ENCODE measurements at regions not wholly inside any gene's neighbourhood (a gene's known extent, or its start where the extent isn't known, plus 50 kb on each side); places are given as distances from the start of the nearest gene placed in this dataset.

GRCh38 chr11:41622707-41623359 is 163.4 kb upstream of the LRRC4C start:
- TF ChIP-seq POLR2A (IDR thresholded peaks at IDR 0.05) (no peak), CTCF (IDR thresholded peaks at IDR 0.05 in 4 of 5, conservative IDR thresholded peaks at IDR 0.05 in 1 of 5) (no peak)
- Histone ChIP-seq H3K27me3 (no peaks in the 10 kb centered on the region), H3K9me3 (no peaks in the 10 kb centered on the region), H3K36me3 (no peaks in the 10 kb centered on the region), H3K4me3 (no peak overlapping the region), H3K27ac (no peak overlapping the region), H3K4me1 (no peaks in the 10 kb centered on the region)
- ATAC-seq: no peak
- intact Hi-C loops (cut with DNase I; ENCODE audit: low total_unique reads) (no loop called here), in situ Hi-C loops (cut with MboI; ENCODE audit: low sequenced_read_pairs in 4 of 4) (no loop called here)
- DNase-seq: no peak

GRCh38 chr11:41659985-41660384 is 200.5 kb upstream of the LRRC4C start:
- no peaks in the 10 kb centered on the region for H3K27me3 ChIP-seq
- intact Hi-C loops (cut with DNase I; ENCODE audit: low total_unique reads) (no loop called here), in situ Hi-C loops (cut with MboI; ENCODE audit: low sequenced_read_pairs in 4 of 4) (no loop called here)
- no peak overlapping the region for H3K27ac ChIP-seq
- no peaks in the 10 kb centered on the region for H3K36me3 ChIP-seq
- H3K4me1 ChIP-seq: no peaks in the 10 kb centered on the region
- TF ChIP-seq POLR2A (IDR thresholded peaks at IDR 0.05): no peak
- TF ChIP-seq CTCF (IDR thresholded peaks at IDR 0.05 in 4 of 5, conservative IDR thresholded peaks at IDR 0.05 in 1 of 5): no peak
- ATAC-seq (no peak), DNase-seq (no peak)
- no peaks in the 10 kb centered on the region for H3K9me3 ChIP-seq
- H3K4me3 ChIP-seq: no peak overlapping the region

GRCh38 chr11:41660585-41660984 is 201.1 kb upstream of the LRRC4C start:
- DNase-seq: no peak
- TF ChIP-seq CTCF (IDR thresholded peaks at IDR 0.05 in 4 of 5, conservative IDR thresholded peaks at IDR 0.05 in 1 of 5) (no peak), POLR2A (IDR thresholded peaks at IDR 0.05) (no peak)

GRCh38 chr11:41665441-41666360 is 206.2 kb upstream of the LRRC4C start:
- in situ Hi-C loops (cut with MboI; ENCODE audit: low sequenced_read_pairs in 4 of 4) (no loop called here), intact Hi-C loops (cut with DNase I; ENCODE audit: low total_unique reads) (no loop called here)
- H3K4me1 ChIP-seq: no peaks in the 10 kb centered on the region
- DNase-seq (no peak), ATAC-seq (no peak)
- H3K27me3 ChIP-seq: no peaks in the 10 kb centered on the region
- H3K4me3 ChIP-seq: no peak overlapping the region
- TF ChIP-seq POLR2A (IDR thresholded peaks at IDR 0.05) (no peak), CTCF (IDR thresholded peaks at IDR 0.05 in 4 of 5, conservative IDR thresholded peaks at IDR 0.05 in 1 of 5) (no peak)
- no peak overlapping the region for H3K27ac ChIP-seq
- no peaks in the 10 kb centered on the region for H3K36me3 ChIP-seq
- H3K9me3 ChIP-seq: no peaks in the 10 kb centered on the region

More at GRCh38 chr11:41660585-41660984, 201.1 kb upstream of the LRRC4C start:
- intact Hi-C loops (cut with DNase I; ENCODE audit: low total_unique reads) (no loop called here), in situ Hi-C loops (cut with MboI; ENCODE audit: low sequenced_read_pairs in 4 of 4) (no loop called here)
- no peaks in the 10 kb centered on the region for H3K27me3 ChIP-seq
- no peak for ATAC-seq
- H3K27ac ChIP-seq: no peak overlapping the region
- no peak overlapping the region for H3K4me3 ChIP-seq
- no peaks in the 10 kb centered on the region for H3K36me3 ChIP-seq
- no peaks in the 10 kb centered on the region for H3K9me3 ChIP-seq
- no peaks in the 10 kb centered on the region for H3K4me1 ChIP-seq
